Cardiac muscle cell (in vitro differentiated cells and primary cell): ENCODE measurements at regions not wholly inside any gene's neighbourhood (a gene's known extent, or its start where the extent isn't known, plus 50 kb on each side); places are given as distances from the start of the nearest gene placed in this dataset.

ENCODE experiments used
- DNase-seq, 2 donors: peaks; one replicate each; pipeline versions ENCODE4 v3.0.0 to v3.0.0-alpha.2; 2010 to 2017; ENCODE audit warnings: low read depth in 1 of 2, low spot score in 1 of 2
- H3K27ac ChIP-seq: fragments of 200-600 bp; sonication (generic); 2 replicates; pipeline ENCODE4 v1.5.1; 2016
- H3K27me3 ChIP-seq: fragments of 200-600 bp; sonication (generic); 2 replicates; pipeline ENCODE4 v1.6.0; 2016; ENCODE audit warnings: control low read depth
- H3K36me3 ChIP-seq: fragments of 200-600 bp; sonication (generic); 2 replicates; pipeline ENCODE4 v1.5.1; 2016; ENCODE audit warnings: control low read depth
- H3K4me1 ChIP-seq: fragments of 200-600 bp; sonication (generic); 2 replicates; pipeline ENCODE4 v1.8.1; 2017; ENCODE audit warnings: low read depth, mild to moderate bottlenecking, mixed run types
- H3K4me3 ChIP-seq: fragments of 200-600 bp; sonication (generic); 2 replicates; pipeline ENCODE4 v1.5.1; 2016; ENCODE audit warnings: mild to moderate bottlenecking
- H3K9me3 ChIP-seq: fragments of 200-600 bp; sonication (generic); 2 replicates; pipeline ENCODE4 v1.5.1; 2017; ENCODE audit warnings: low read depth, mild to moderate bottlenecking, control low read depth
- TF ChIP-seq, protein P1 (sequence below): IDR thresholded peaks from 2 replicates; pipeline ENCODE4 v1.5.1; 2012; ENCODE audit warnings: low read depth, mild to moderate bottlenecking, low read length

DNA sequence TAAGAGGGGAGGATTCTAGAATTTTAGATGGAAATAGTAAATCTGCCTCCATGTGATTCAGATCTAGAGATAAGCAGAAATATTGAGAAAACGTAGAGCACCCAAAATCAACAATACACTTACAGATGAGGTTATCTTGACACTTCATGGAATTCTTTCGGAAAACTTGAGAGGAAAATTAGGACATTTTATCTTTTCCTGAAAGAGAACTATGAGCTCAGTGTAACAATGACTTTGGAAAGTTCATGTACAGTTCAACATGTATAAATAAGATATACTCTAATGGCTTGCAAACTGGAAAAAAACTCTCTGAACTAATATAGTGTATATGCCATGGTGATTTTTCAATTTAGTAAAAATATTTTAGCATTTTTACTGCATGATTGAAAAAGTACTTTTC lies 338.1 kb upstream of the NEGR1 start:
- no peaks in the 10 kb centered on the region for H3K36me3 ChIP-seq
- TF ChIP-seq, protein P1, sequence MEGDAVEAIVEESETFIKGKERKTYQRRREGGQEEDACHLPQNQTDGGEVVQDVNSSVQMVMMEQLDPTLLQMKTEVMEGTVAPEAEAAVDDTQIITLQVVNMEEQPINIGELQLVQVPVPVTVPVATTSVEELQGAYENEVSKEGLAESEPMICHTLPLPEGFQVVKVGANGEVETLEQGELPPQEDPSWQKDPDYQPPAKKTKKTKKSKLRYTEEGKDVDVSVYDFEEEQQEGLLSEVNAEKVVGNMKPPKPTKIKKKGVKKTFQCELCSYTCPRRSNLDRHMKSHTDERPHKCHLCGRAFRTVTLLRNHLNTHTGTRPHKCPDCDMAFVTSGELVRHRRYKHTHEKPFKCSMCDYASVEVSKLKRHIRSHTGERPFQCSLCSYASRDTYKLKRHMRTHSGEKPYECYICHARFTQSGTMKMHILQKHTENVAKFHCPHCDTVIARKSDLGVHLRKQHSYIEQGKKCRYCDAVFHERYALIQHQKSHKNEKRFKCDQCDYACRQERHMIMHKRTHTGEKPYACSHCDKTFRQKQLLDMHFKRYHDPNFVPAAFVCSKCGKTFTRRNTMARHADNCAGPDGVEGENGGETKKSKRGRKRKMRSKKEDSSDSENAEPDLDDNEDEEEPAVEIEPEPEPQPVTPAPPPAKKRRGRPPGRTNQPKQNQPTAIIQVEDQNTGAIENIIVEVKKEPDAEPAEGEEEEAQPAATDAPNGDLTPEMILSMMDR: no peak
- H3K27me3 ChIP-seq: no peaks in the 10 kb centered on the region
- no peak overlapping the region for H3K4me3 ChIP-seq
- H3K9me3 ChIP-seq: no peaks in the 10 kb centered on the region
- no peaks in the 10 kb centered on the region for H3K4me1 ChIP-seq
- no peak overlapping the region for H3K27ac ChIP-seq
- peak in 1 of 2 donors; percentile 15 for DNase-seq

DNA sequence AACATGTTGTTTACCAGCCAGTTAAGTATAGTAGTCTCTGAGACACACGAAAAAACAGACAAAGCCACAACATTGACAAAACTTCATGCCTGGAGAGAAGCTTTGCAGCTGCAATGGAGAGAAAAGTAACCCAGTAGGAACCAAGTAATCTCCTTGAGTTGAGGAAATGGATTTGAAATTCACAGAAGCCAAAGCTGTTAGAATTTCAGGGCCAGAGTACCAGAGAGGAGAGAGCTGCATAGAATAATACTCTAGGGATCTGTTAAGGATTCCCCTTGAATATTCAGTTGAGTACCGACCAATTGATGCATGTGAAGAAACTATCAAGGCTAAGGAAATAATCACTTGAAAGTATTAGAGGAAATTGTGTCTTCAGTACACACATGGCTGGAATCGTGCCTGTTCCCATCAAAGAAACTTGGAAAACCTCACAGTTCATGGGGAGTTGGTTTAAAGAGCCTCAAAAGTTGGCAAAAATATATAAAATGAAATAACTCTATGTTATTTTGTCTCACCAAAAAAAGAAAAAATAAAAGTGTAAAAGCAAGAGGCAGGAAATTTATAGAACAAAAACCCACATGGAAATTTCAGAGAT lies 324.0 kb upstream of the NEGR1 start:
- no peak for DNase-seq

DNA sequence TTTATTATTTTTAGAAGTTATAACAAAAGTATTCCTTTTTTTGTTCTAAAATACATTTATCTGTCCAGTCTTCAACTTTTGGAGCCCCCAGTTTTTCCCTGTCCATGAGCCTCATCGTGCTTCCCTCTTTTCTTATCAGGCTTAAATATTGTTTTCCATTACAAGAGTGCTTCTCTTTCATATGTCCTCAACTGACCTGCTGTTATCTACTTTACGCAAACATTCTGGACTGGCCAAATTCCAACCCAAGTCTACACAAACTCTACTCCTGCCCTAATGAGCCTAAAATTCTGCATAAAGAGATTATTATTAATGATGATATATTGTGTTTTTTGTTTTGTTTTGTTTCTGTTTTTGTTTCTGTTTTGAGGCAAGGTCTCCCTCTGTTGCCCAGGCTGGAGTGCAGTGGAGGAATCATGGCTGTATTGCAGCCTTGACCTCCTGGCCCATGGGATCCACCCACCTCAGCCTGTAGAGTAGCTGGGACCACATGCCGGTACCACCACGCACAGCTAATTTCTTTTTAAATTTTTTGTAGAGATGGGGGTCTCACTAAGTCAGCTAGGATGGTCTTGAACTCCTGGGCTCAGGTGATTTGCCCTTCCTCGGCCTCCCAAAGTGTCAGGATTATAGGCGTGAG lies 318.8 kb upstream of the NEGR1 start:
- no peaks in the 10 kb centered on the region for H3K4me1 ChIP-seq
- no peak overlapping the region for H3K4me3 ChIP-seq
- no peaks in the 10 kb centered on the region for H3K27me3 ChIP-seq
- no peaks in the 10 kb centered on the region for H3K36me3 ChIP-seq
- TF ChIP-seq, protein P1: no peak
- no peaks in the 10 kb centered on the region for H3K9me3 ChIP-seq
- no peak overlapping the region for H3K27ac ChIP-seq
- DNase-seq: peak in 1 of 2 donors; percentile 57

More for the DNA sequence above, 324.0 kb upstream of the NEGR1 start:
- no peak overlapping the region for H3K27ac ChIP-seq
- TF ChIP-seq, protein P1: no peak
- H3K36me3 ChIP-seq: no peaks in the 10 kb centered on the region
- H3K27me3 ChIP-seq: no peaks in the 10 kb centered on the region
- H3K9me3 ChIP-seq: no peaks in the 10 kb centered on the region
- no peaks in the 10 kb centered on the region for H3K4me1 ChIP-seq
- H3K4me3 ChIP-seq: no peak overlapping the region

DNA sequence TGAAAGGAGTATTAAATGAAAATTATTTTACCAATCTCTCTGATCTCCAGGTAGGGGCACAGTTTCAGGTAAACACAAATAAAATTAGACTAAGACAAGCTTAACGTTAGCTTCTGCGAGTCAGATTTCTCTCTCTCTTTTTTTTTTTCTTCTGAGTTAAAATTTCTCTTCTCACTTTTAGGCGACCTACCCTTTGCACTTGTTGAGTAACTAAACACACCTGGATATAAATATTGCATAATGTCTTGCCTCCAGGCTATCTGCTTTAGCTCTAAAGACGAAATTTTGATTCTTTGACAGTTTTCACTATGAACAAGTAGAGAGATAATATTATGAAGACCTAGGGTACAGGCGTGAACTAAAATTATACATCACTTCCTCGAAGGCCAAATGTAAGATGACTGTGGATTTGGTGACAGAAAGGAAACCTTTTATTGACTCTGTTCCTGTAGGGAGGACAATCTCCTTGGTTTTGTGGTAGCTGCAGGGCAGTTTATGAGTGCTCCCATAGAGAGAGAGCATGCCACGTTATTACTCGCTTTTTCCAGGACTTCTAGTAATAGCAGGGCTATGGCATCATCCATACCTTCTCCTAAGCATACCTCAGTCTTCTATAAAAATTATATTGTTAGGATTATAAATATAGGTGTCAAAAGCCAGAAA lies 303.8 kb upstream of the NEGR1 start:
- no peaks in the 10 kb centered on the region for H3K36me3 ChIP-seq
- H3K4me1 ChIP-seq: no peaks in the 10 kb centered on the region
- H3K9me3 ChIP-seq: no peaks in the 10 kb centered on the region
- H3K27ac ChIP-seq: no peak overlapping the region
- TF ChIP-seq, protein P1: no peak
- DNase-seq: no peak
- H3K4me3 ChIP-seq: no peak overlapping the region
- H3K27me3 ChIP-seq: no peaks in the 10 kb centered on the region

- no peak for DNase-seq
- TF ChIP-seq, protein P1: no peak
- no peak overlapping the region for H3K4me3 ChIP-seq
- H3K27me3 ChIP-seq: no peaks in the 10 kb centered on the region
- H3K27ac ChIP-seq: no peak overlapping the region
- H3K36me3 ChIP-seq: no peaks in the 10 kb centered on the region
- H3K9me3 ChIP-seq: no peaks in the 10 kb centered on the region
- H3K4me1 ChIP-seq: no peaks in the 10 kb centered on the region
Measured at GRCh38 chr1:72579629-72580028, 297.3 kb upstream of the NEGR1 start.
